Mesendoderm (in vitro differentiated cells): ENCODE measurements at regions not wholly inside any gene's neighbourhood (a gene's known extent, or its start where the extent isn't known, plus 50 kb on each side); places are given as distances from the start of the nearest gene placed in this dataset.

ENCODE experiments used
- DNase-seq: peaks from one replicate; pipeline ENCODE4 v3.0.0; 2013
- H2AK5ac ChIP-seq: 2 replicates; pipeline ENCODE4 v1.6.1; 2013; ENCODE audit warnings: low read length, inconsistent platforms
- H2BK120ac ChIP-seq: 2 replicates; pipeline ENCODE4 v1.6.1; 2013; ENCODE audit warnings: low read depth, mild to moderate bottlenecking, low read length, moderate library complexity, mixed read lengths
- H2BK15ac ChIP-seq: replicated peaks from 2 replicates; pipeline ENCODE4 v1.6.1; 2013; ENCODE audit warnings: low read depth, mild to moderate bottlenecking, moderate library complexity
- H2BK5ac ChIP-seq: 2 replicates; pipeline ENCODE4 v1.6.1; 2013; ENCODE audit warnings: low read length, inconsistent platforms
- H3K18ac ChIP-seq: 2 replicates; pipeline ENCODE4 v1.6.1; 2013; ENCODE audit warnings: mild to moderate bottlenecking, low read length, mixed read lengths
- H3K23ac ChIP-seq: one replicate; pipeline ENCODE4 v1.6.1; 2013; ENCODE audit warnings: low read length
- H3K27ac ChIP-seq: 2 replicates; pipeline ENCODE4 v1.5.1; 2013; ENCODE audit warnings: low read depth, mild to moderate bottlenecking, inconsistent platforms, low read length, moderate library complexity
- H3K27me3 ChIP-seq: 2 replicates; pipeline ENCODE4 v1.6.1; 2013; ENCODE audit warnings: low read length, control low read depth, mild to moderate bottlenecking, inconsistent platforms; ENCODE audit not compliant: insufficient read depth, poor library complexity
- H3K36me3 ChIP-seq: 2 replicates; pipeline ENCODE4 v1.6.1; 2013; ENCODE audit warnings: low read length, inconsistent platforms; ENCODE audit not compliant: control insufficient read depth, insufficient read depth
- H3K4ac ChIP-seq: one replicate; pipeline ENCODE4 v1.6.1; 2013; ENCODE audit warnings: low read depth, mild to moderate bottlenecking, low read length, moderate library complexity
- H3K4me1 ChIP-seq: 2 replicates; pipeline ENCODE4 v1.6.1; 2013; ENCODE audit warnings: low read depth, low read length, inconsistent platforms; ENCODE audit not compliant: control insufficient read depth
- H3K4me2 ChIP-seq: 2 replicates; pipeline ENCODE4 v1.6.1; 2013; ENCODE audit warnings: low read length
- H3K4me3 ChIP-seq: 2 replicates; pipeline ENCODE4 v1.5.1; 2013; ENCODE audit warnings: mild to moderate bottlenecking, low read length
- H3K56ac ChIP-seq: one replicate; pipeline ENCODE4 v1.6.1; 2013; ENCODE audit warnings: low read length
- H3K79me1 ChIP-seq: 2 replicates; pipeline ENCODE4 v1.6.1; 2013; ENCODE audit warnings: low read length, inconsistent platforms
- H3K79me2 ChIP-seq: 2 replicates; pipeline ENCODE4 v1.6.1; 2013; ENCODE audit warnings: mild to moderate bottlenecking, low read length; ENCODE audit not compliant: control insufficient read depth, insufficient read depth
- H3K9ac ChIP-seq: 2 replicates; pipeline ENCODE4 v1.6.1; 2013; ENCODE audit warnings: low read length, inconsistent platforms
- H4K5ac ChIP-seq: one replicate; pipeline ENCODE4 v1.6.1; 2013; ENCODE audit warnings: low read length
- H4K8ac ChIP-seq: one replicate; pipeline ENCODE4 v1.6.1; 2013; ENCODE audit warnings: low read depth, mild to moderate bottlenecking, control low read depth, low read length, moderate library complexity
- WGBS: extraction: QIAGEN DNeasy Blood & Tissue Kit; methylation state at CpG from one replicate; pipeline ENCODE4 v1.1.7; 2013; ENCODE audit warnings: low lambda C conversion rate, missing lambda C conversion rate; ENCODE audit not compliant: insufficient coverage; ENCODE audit errors: extremely low coverage; 5-methylcytosine and 5-hydroxymethylcytosine counted together

DNA sequence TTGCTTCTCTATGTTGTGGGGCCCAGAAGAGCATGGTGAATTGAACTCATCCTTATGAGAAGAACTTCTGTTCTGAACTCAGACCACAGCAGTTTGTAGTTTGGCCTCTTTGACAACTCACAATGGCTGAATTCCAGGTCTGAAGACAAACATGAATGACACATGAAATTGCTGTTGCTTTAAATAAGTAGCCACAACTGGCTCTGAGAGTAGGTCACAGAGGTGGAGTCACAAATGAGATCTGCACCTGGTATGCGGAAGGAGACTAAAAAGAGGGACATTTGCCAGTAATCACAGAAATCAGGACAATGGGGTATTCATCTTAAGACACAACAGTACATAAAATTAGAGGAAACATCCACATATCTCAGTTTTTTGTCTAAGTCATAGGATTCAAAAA is 290.3 kb upstream of the MMADHC start:
- Histone ChIP-seq H3K4me1 (no peaks in the 10 kb centered on the region), H2BK15ac (no peak overlapping the region), H3K27ac (no peak overlapping the region), H3K9ac (no peak overlapping the region), H4K5ac (no peak overlapping the region), H3K4me3 (no peak overlapping the region), H3K27me3 (no peaks in the 10 kb centered on the region), H3K56ac (no peak overlapping the region), H3K4ac (no peak overlapping the region), H3K36me3 (no peaks in the 10 kb centered on the region), H2BK5ac (no peak overlapping the region), H3K79me1 (no peaks in the 10 kb centered on the region), H3K18ac (no peak overlapping the region), H2BK120ac (no peak overlapping the region), H4K8ac (no peak overlapping the region), H3K79me2 (no peaks in the 10 kb centered on the region), H3K4me2 (no peak overlapping the region), H2AK5ac (no peak overlapping the region), H3K23ac (no peak overlapping the region)
- DNase-seq: no peak
- WGBS: no CpG with 5 or more reads among the region's 1 CpG

DNA sequence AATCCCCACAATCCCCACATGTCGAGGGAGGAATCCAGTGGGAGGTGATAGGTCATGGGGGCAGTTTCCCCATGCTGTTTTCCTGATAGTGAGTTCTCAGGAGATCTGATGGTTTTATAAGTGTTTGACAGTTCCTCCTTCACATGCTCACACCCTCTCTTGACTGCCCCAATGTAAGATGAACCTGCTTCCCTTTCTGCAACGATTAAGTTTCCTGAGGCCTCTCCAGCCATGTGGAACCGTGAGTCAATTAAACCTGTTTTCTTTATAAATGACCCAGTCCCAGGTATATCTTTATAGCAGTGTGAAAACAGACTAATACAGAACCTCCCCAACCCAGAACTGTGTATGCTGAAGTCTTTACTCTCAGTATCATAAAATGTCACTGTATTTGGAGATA is 289.5 kb upstream of the MMADHC start:
- H3K4me2 ChIP-seq: no peak overlapping the region
- no peaks in the 10 kb centered on the region for H3K27me3 ChIP-seq
- no peaks in the 10 kb centered on the region for H3K79me2 ChIP-seq
- H3K23ac ChIP-seq: no peak overlapping the region
- H3K9ac ChIP-seq: no peak overlapping the region
- no peak overlapping the region for H3K18ac ChIP-seq
- no peak overlapping the region for H3K27ac ChIP-seq
- no peak overlapping the region for H2BK5ac ChIP-seq
- no peak overlapping the region for H2AK5ac ChIP-seq
- no peak overlapping the region for H3K4me3 ChIP-seq
- H3K56ac ChIP-seq: no peak overlapping the region
- no peak overlapping the region for H4K5ac ChIP-seq
- no peak overlapping the region for H4K8ac ChIP-seq
- H3K4ac ChIP-seq: no peak overlapping the region
- no peak overlapping the region for H2BK15ac ChIP-seq
- no peak for DNase-seq
- no peak overlapping the region for H2BK120ac ChIP-seq
- no CpG with 5 or more reads among the region's 3 CpGs for WGBS
- H3K36me3 ChIP-seq: no peaks in the 10 kb centered on the region
- H3K4me1 ChIP-seq: no peaks in the 10 kb centered on the region
- no peaks in the 10 kb centered on the region for H3K79me1 ChIP-seq

DNA sequence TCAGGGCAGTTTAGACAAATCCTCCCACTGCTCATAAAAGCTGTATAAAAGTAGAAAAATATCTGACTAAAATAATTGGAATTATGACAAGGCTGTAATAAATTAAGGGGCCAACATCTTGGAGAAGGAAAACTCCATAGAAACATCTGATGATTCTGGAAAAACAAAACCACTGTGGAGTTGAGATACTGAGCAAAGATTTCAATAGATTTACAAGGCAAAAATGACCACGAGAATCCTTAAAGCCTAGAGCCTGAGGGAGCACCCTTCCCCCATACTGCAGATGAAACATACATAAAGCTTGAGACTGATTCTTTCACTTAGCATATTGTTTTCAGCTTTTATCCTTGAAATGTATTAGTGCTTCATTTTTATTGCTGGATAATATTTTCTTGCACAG is 286.4 kb upstream of the MMADHC start:
- no peak overlapping the region for H3K18ac ChIP-seq
- H3K4me2 ChIP-seq: no peak overlapping the region
- no peaks in the 10 kb centered on the region for H3K36me3 ChIP-seq
- no peak overlapping the region for H4K5ac ChIP-seq
- H4K8ac ChIP-seq: no peak overlapping the region
- H3K27me3 ChIP-seq: no peaks in the 10 kb centered on the region
- H2BK15ac ChIP-seq: no peak overlapping the region
- no peaks in the 10 kb centered on the region for H3K79me2 ChIP-seq
- H3K4ac ChIP-seq: no peak overlapping the region
- no peaks in the 10 kb centered on the region for H3K79me1 ChIP-seq
- WGBS: no CpG with 5 or more reads among the region's 1 CpG
- no peak overlapping the region for H2AK5ac ChIP-seq
- no peak overlapping the region for H3K56ac ChIP-seq
- H3K27ac ChIP-seq: no peak overlapping the region
- no peak for DNase-seq
- no peak overlapping the region for H3K9ac ChIP-seq
- H2BK5ac ChIP-seq: no peak overlapping the region
- no peak overlapping the region for H3K23ac ChIP-seq
- no peak overlapping the region for H3K4me3 ChIP-seq
- H2BK120ac ChIP-seq: no peak overlapping the region
- no peaks in the 10 kb centered on the region for H3K4me1 ChIP-seq

DNA sequence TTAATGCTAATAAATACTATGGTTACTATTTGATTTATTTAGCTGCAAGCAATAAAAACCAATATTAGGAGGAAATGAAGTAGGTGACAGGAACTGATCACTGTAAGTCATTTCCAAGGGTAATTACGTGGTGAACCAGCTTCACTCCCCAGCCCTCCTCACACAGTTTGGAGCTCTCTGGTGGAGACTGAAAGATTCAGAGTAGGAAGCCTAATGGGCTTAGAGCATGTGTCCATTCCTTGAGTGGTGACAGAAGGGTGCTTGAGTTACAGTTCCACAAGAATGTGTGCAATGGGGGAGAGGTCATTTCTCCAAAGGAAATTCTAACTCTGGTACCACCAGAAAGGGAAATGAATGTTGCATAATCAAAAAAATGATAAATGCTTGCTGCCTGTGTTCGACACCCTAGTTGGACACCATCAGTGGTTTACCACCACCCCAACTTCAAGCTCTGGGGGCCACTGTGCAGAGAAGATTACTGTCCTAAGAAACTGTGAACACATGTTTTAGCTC is 285.1 kb upstream of the MMADHC start:
- DNase-seq: no peak
- H3K4ac ChIP-seq: no peak overlapping the region
- no peak overlapping the region for H3K4me2 ChIP-seq
- H3K4me1 ChIP-seq: no peaks in the 10 kb centered on the region
- no peak overlapping the region for H2BK120ac ChIP-seq
- H2BK5ac ChIP-seq: no peak overlapping the region
- H3K56ac ChIP-seq: no peak overlapping the region
- H3K9ac ChIP-seq: no peak overlapping the region
- no peak overlapping the region for H3K23ac ChIP-seq
- no peaks in the 10 kb centered on the region for H3K36me3 ChIP-seq
- no peaks in the 10 kb centered on the region for H3K79me2 ChIP-seq
- no peak overlapping the region for H2BK15ac ChIP-seq
- H3K27me3 ChIP-seq: no peaks in the 10 kb centered on the region
- H4K8ac ChIP-seq: no peak overlapping the region
- no peaks in the 10 kb centered on the region for H3K79me1 ChIP-seq
- H4K5ac ChIP-seq: no peak overlapping the region
- H3K18ac ChIP-seq: no peak overlapping the region
- no peak overlapping the region for H2AK5ac ChIP-seq
- WGBS: no CpG with 5 or more reads among the region's 2 CpGs
- no peak overlapping the region for H3K27ac ChIP-seq
- no peak overlapping the region for H3K4me3 ChIP-seq

DNA sequence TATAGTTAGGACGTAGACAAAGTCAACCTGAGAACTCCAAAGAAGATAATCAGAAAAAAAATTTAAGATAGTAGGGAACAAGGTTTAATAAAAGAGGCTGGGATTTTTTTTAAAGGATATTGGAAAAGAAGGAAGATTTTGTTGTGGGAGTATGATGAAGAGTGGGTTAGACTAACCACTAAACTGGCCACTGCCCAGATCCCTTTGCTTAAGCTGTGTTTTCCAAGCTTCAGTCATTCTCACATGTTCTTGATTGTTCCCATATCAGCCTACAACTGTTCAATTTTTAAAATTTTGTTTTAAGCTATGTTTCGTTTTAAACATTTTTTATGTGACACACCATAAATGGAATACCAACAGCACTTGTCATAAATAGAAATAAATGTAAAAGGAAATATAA is 284.5 kb upstream of the MMADHC start:
- H3K27me3 ChIP-seq: no peaks in the 10 kb centered on the region
- H2AK5ac ChIP-seq: no peak overlapping the region
- no CpG with 5 or more reads among the region's 2 CpGs for WGBS
- H4K8ac ChIP-seq: no peak overlapping the region
- no peak overlapping the region for H3K23ac ChIP-seq
- H3K4me3 ChIP-seq: no peak overlapping the region
- DNase-seq: no peak
- no peak overlapping the region for H3K4me2 ChIP-seq
- no peak overlapping the region for H2BK120ac ChIP-seq
- no peak overlapping the region for H4K5ac ChIP-seq
- H3K9ac ChIP-seq: no peak overlapping the region
- H2BK5ac ChIP-seq: no peak overlapping the region
- no peak overlapping the region for H3K56ac ChIP-seq
- no peak overlapping the region for H3K27ac ChIP-seq
- H3K36me3 ChIP-seq: no peaks in the 10 kb centered on the region
- no peaks in the 10 kb centered on the region for H3K4me1 ChIP-seq
- no peak overlapping the region for H3K4ac ChIP-seq
- no peak overlapping the region for H3K18ac ChIP-seq
- H2BK15ac ChIP-seq: no peak overlapping the region
- no peaks in the 10 kb centered on the region for H3K79me2 ChIP-seq
- no peaks in the 10 kb centered on the region for H3K79me1 ChIP-seq

DNA sequence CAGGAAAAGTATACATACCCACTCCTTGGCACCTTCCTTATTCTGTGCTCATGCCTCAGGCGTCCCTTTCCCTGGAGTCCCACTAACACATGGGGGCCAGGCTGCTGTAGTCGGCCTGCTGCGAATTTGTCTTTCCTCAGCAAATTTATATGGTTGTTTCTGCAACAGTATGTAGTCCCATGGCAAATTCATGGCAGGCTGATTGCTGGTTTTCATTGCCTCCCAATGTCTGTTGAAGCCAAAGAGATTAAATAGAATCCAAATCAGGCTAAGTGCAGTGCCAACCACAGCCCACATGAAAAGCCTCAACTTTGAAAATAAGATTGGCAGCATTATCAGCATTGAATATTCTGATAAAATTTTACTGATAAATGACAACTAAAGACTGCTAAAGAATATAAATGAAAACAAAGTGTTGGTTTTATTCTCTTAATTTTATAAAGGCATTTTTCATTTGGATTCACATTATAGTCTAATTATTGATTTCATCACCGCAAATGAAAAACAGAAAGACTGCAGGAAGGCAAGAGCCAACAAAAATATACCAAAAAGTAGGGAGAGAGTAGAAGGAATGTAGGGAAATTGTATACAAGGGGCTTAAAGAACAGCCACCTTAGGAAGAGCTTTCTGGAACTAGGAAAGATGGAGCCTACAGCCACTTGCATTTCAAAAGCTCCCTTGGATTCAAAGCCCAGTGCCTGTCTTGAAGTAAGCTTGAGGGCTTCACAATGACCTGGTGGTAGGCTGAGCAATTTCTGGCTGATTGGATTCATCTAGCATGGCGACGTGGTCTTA is 283.7 kb upstream of the MMADHC start:
- Histone ChIP-seq H2BK120ac (no peak overlapping the region), H3K27ac (no peak overlapping the region), H4K8ac (no peak overlapping the region), H3K23ac (no peak overlapping the region), H3K4me2 (no peak overlapping the region), H3K79me1 (no peaks in the 10 kb centered on the region), H4K5ac (no peak overlapping the region), H3K4me3 (no peak overlapping the region), H3K4me1 (no peaks in the 10 kb centered on the region), H3K79me2 (no peaks in the 10 kb centered on the region), H2AK5ac (no peak overlapping the region), H2BK15ac (no peak overlapping the region), H3K27me3 (no peaks in the 10 kb centered on the region), H3K4ac (no peak overlapping the region), H3K9ac (no peak overlapping the region), H3K36me3 (no peaks in the 10 kb centered on the region), H3K56ac (no peak overlapping the region), H2BK5ac (no peak overlapping the region), H3K18ac (no peak overlapping the region)
- DNase-seq: no peak
- no CpG with 5 or more reads among the region's 6 CpGs for WGBS
